GM12878 (cell line): ENCODE measurements at regions not wholly inside any gene's neighbourhood (a gene's known extent, or its start where the extent isn't known, plus 50 kb on each side); places are given as distances from the start of the nearest gene placed in this dataset.

Experiments
- ATAC-seq: fragments of 200-7000 bp; cut with Tn5 transposase; 3 replicates; pipeline ENCODE4 v1.9.1; 2020; ENCODE audit warnings: mild to moderate bottlenecking, moderate library complexity
- BruUV-seq: library from RNA; stranded (reverse); fragments of 400-500 nt; replicated peaks from 2 replicates; lab custom pipeline; 2021; lab: Mats Ljungman, UMichigan
- CTCF ChIA-PET: fragments of 300-600 bp; sonication (Branson Sonifier 250); formaldehyde crosslinking; extraction: SDS; loops from one replicate; lab custom pipeline; 2021; ENCODE audit warnings: inconsistent platforms; lab: Yijun Ruan, JAX
- POLR2A ChIA-PET: fragments of 350-600 bp; formaldehyde crosslinking; extraction: SDS; loops from one replicate; lab custom pipeline; 2021; ENCODE audit warnings: inconsistent platforms; lab: Charles Lee
- RAD21 ChIA-PET: fragments of 300-600 bp; sonication (Branson Sonifier 250); formaldehyde crosslinking; loops from one replicate; lab custom pipeline; 2023; ENCODE audit warnings: antibody characterized with exemption; ENCODE audit not compliant: unreplicated experiment; lab: Charles Lee
- SMC1A ChIA-PET: fragments of 300-600 bp; sonication (Branson Sonifier 250); formaldehyde crosslinking; loops from one replicate; lab custom pipeline; 2023; ENCODE audit not compliant: unreplicated experiment, uncharacterized antibody; lab: Charles Lee
- DNase-seq: peaks from one replicate; pipeline ENCODE4 v3.0.0-alpha.2; 2011; ENCODE audit warnings: low read depth, low spot score
- FAIRE-seq: peaks from 3 replicates; lab custom pipeline; 2011; peaks lifted over from hg19 to GRCh38; lab: Jason Lieb, UNC
- H2AFZ ChIP-seq: 2 replicates; pipeline ENCODE4 v1.6.0; 2011; ENCODE audit warnings: low read depth, low read length, control low read depth; ENCODE audit not compliant: control insufficient read depth
- H3K27ac ChIP-seq: 2 replicates; pipeline ENCODE4 v1.5.1; 2011; ENCODE audit warnings: control low read depth; ENCODE audit not compliant: control insufficient read depth, insufficient read depth
- H3K27me3 ChIP-seq, 2 experiments: replicated peaks in 1 of 2; 2 replicates each; pipeline versions ENCODE4 v1.6.0 to v1.6.1; 2011; ENCODE audit warnings: low read length in 1 of 2; ENCODE audit not compliant: control insufficient read depth in 2 of 2, insufficient read depth in 2 of 2
- H3K36me3 ChIP-seq, 2 experiments: 2 replicates each; pipeline ENCODE4 v1.5.1; 2011; ENCODE audit warnings: low read length in 1 of 2; ENCODE audit not compliant: control insufficient read depth in 2 of 2, insufficient read depth in 2 of 2
- H3K4me1 ChIP-seq: 2 replicates; pipeline ENCODE4 v1.6.1; 2011; ENCODE audit warnings: mild to moderate bottlenecking, low read length, moderate library complexity, mixed read lengths; ENCODE audit not compliant: control insufficient read depth, insufficient read depth
- H3K4me2 ChIP-seq: 2 replicates; pipeline ENCODE4 v1.6.0; 2011; ENCODE audit warnings: control low read depth; ENCODE audit not compliant: control insufficient read depth, insufficient read depth
- H3K4me3 ChIP-seq: fragments of 200-600 bp; sonication (generic); 2 replicates; pipeline ENCODE4 v1.5.1; 2016
- H3K79me2 ChIP-seq: 2 replicates; pipeline ENCODE4 v1.6.0; 2011; ENCODE audit warnings: low read length; ENCODE audit not compliant: control insufficient read depth, insufficient read depth
- H3K9ac ChIP-seq: 2 replicates; pipeline ENCODE4 v1.8.0; 2011; ENCODE audit warnings: low read length, control low read depth, mixed read lengths; ENCODE audit not compliant: control insufficient read depth, insufficient read depth
- H3K9me3 ChIP-seq: replicated peaks from 3 replicates; pipeline ENCODE4 v1.5.1; 2011; ENCODE audit warnings: mild to moderate bottlenecking, low read length; ENCODE audit not compliant: control insufficient read depth, insufficient read depth
- H4K20me1 ChIP-seq: 2 replicates; pipeline ENCODE4 v1.6.0; 2011; ENCODE audit not compliant: control insufficient read depth, insufficient read depth
- CBX5 ChIP-seq: sonication (generic); IDR thresholded peaks from 2 replicates; pipeline ENCODE4 v1.6.1; 2016; ENCODE audit warnings: low read depth, moderate library complexity, mild to moderate bottlenecking, inconsistent platforms
- HDAC6 ChIP-seq: fragments of 200-600 bp; sonication (generic); IDR thresholded peaks from one replicate; pipeline ENCODE4 v1.8.0; 2017; ENCODE audit warnings: antibody characterized with exemption; ENCODE audit not compliant: unreplicated experiment
- JUND ChIP-seq: IDR thresholded peaks from 2 replicates; pipeline ENCODE4 v1.6.1; 2012; ENCODE audit warnings: low read depth, mild to moderate bottlenecking, low read length, improper control_type of control experiment, moderate library complexity
- NFIC ChIP-seq: IDR thresholded peaks from 2 replicates; pipeline ENCODE4 v1.6.1; 2012; ENCODE audit warnings: low read depth, mild to moderate bottlenecking, inconsistent platforms, low read length, moderate library complexity
- PML ChIP-seq: IDR thresholded peaks from 2 replicates; pipeline ENCODE4 v1.6.1; 2012; ENCODE audit warnings: low read length, inconsistent platforms
- POLR2AphosphoS2 ChIP-seq: IDR thresholded peaks from 2 replicates; pipeline ENCODE4 v1.6.1; 2011; ENCODE audit warnings: low read depth, mild to moderate bottlenecking, low read length, improper control_type of control experiment, moderate library complexity
- RAD21 ChIP-seq: IDR thresholded peaks from 2 replicates; pipeline ENCODE4 v1.6.1; 2011; ENCODE audit warnings: mild to moderate bottlenecking, low read depth, low read length, moderate library complexity; ENCODE audit not compliant: insufficient read depth
- RB1 ChIP-seq: fragments of 450-650 bp; formaldehyde crosslinking; IDR thresholded peaks from 2 replicates; pipeline ENCODE4 v1.6.1; 2017; ENCODE audit warnings: mild to moderate bottlenecking, borderline replicate concordance
- SIX5 ChIP-seq: IDR thresholded peaks from 2 replicates; pipeline ENCODE4 v1.6.1; 2011; ENCODE audit warnings: mild to moderate bottlenecking, low read depth, low read length, moderate library complexity; ENCODE audit not compliant: severe bottlenecking
- TBL1XR1 ChIP-seq: IDR thresholded peaks from 2 replicates; pipeline ENCODE4 v1.6.1; 2012; ENCODE audit warnings: low read depth, low read length, improper control_type of control experiment
- ZSCAN29 ChIP-seq: fragments of 450-650 bp; IDR thresholded peaks from 2 replicates; pipeline ENCODE4 v1.6.1; 2017; ENCODE audit warnings: mild to moderate bottlenecking, moderate library complexity
- WGBS: methylation state at CpG from one replicate; pipeline ENCODE4 v1.1.6; 2016; ENCODE audit warnings: low lambda C conversion rate; ENCODE audit not compliant: insufficient replicate concordance, insufficient coverage; ENCODE audit errors: missing lambda C conversion rate; 5-methylcytosine and 5-hydroxymethylcytosine counted together
- in situ Hi-C: fragments of 300-500 bp; cut with MboI; formaldehyde crosslinking; loops from 9 replicates; pipeline ENCODE4 v1.14.3; 2018; ENCODE audit warnings: mixed read lengths
- intact Hi-C: fragments of 100-400 bp; cut with micrococcal nuclease; formaldehyde crosslinking; loops from one replicate; pipeline ENCODE4 v1.14.2; 2022; ENCODE audit not compliant: unreplicated experiment

DNA sequence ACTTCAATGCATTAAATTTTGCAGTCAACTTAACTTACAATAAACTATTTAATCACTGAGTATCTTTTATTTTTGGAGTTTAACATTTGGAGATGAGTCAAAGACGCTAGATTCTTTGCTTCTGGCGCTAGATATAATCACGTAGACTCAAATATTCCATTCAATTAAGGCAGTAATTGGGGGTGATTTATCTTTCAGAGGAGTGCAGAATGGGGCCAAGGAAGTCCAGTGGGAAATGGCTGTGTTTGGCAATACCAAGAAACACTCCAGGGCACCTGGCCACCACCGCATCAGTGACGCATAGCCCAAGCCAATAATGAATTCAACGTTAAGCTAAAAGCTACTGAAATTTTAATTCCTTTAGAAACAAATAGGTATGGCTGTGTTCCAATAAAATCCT lies 81.2 kb downstream of the PHAX start:
- intact Hi-C loops: no loop called here
- Histone ChIP-seq H3K27me3 (no peaks in the 10 kb centered on the region), H3K9me3 (no peaks in the 10 kb centered on the region), H3K27ac (no peak overlapping the region), H3K4me2 (no peak overlapping the region), H3K4me3 (no peak overlapping the region), H4K20me1 (no peaks in the 10 kb centered on the region), H3K9ac (no peak overlapping the region), H3K79me2 (no peaks in the 10 kb centered on the region), H2AFZ (no peak overlapping the region), H3K36me3 (no peaks in the 10 kb centered on the region), H3K4me1 (peaks cover 10% of the 10 kb centered on the region)
- POLR2A ChIA-PET: interaction anchor here (0.6 to 7.5 kb wide), 3 partner anchors 92 to 96 kb away, joined by 3 to 131 read pairs (median 3); partner anchors contain the start of gene LMNB1
- FAIRE-seq (no peak), ATAC-seq (no peak), DNase-seq (no peak)
- in situ Hi-C loops: no loop called here
- 89% methylated on average over 6 of the region's 6 CpGs for WGBS
- TF ChIP-seq POLR2AphosphoS2 (no peak), NFIC (no peak), ZSCAN29 (no peak), RAD21 (no peak), CBX5 (no peak), RB1 (no peak), SIX5 (no peak), HDAC6 (no peak), PML (no peak), JUND (no peak), TBL1XR1 (no peak)
- SMC1A ChIA-PET: interaction anchor here (0.7 to 16.6 kb wide), 5 partner anchors 16 to 347 kb away, joined by 3 to 441 read pairs (median 5); partner anchors contain the start of gene LMNB1
- BruUV-seq: no TSS peak
- RAD21 ChIA-PET: interaction anchor here (1.1 to 9.0 kb wide), 2 partner anchors 95 to 96 kb away, joined by 3 to 306 read pairs; partner anchors contain the start of gene LMNB1
- CTCF ChIA-PET: interaction anchor here (16.4 kb wide), 1 partner anchor 96 kb away, joined by 445 read pairs; the partner anchor contains the start of gene LMNB1
